ENCODE measurements at regions not wholly inside any gene's neighbourhood (a gene's known extent, or its start where the extent isn't known, plus 50 kb on each side); places are given as distances from the start of the nearest gene placed in this dataset.
A peak's percentile ranks its signal among the peaks of the same experiment; 100 is the strongest.

DNA sequence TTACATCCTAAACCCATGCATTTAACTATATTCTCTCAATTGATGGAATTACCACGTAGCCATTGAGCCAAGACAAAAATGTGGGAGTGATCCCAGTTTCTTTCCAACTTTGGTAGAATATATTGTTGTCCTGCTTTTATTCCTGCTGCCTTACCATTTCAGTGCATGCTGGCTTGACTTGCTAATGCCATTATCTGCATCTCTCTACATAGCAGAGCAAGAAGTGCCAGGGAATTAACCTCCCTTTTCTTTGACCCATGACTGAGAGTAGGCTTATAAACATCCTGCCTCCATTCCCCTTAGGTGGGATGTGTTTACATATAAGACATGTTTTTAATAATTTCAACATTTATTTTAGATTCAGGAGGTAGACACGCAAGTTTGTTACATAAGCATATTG lies 1153.4 kb downstream of the IGSF11 start:
- H3K4me1 ChIP-seq (ENCODE audit: low read length), result peaks cover 42% of the 10 kb centered on the region
- TF ChIP-seq EZH2phosphoT487 (IDR thresholded peaks at IDR 0.05; ENCODE audit: low read length), result no peak
- TF ChIP-seq, protein P1, sequence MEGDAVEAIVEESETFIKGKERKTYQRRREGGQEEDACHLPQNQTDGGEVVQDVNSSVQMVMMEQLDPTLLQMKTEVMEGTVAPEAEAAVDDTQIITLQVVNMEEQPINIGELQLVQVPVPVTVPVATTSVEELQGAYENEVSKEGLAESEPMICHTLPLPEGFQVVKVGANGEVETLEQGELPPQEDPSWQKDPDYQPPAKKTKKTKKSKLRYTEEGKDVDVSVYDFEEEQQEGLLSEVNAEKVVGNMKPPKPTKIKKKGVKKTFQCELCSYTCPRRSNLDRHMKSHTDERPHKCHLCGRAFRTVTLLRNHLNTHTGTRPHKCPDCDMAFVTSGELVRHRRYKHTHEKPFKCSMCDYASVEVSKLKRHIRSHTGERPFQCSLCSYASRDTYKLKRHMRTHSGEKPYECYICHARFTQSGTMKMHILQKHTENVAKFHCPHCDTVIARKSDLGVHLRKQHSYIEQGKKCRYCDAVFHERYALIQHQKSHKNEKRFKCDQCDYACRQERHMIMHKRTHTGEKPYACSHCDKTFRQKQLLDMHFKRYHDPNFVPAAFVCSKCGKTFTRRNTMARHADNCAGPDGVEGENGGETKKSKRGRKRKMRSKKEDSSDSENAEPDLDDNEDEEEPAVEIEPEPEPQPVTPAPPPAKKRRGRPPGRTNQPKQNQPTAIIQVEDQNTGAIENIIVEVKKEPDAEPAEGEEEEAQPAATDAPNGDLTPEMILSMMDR (IDR thresholded peaks at IDR 0.05; ENCODE audit: low read length), result no peak
- TF ChIP-seq EZH2 (optimal IDR thresholded peaks at IDR 0.05; ENCODE audit: low read depth, low read length), result no peak
- no peaks in the 10 kb centered on the region for H3K27me3 ChIP-seq (replicated peaks; ENCODE audit: insufficient read depth, low read length)
- no peak overlapping the region for H3K4me3 ChIP-seq (ENCODE audit: low read length)
- no peak for DNase-seq
- no peaks in the 10 kb centered on the region for H3K36me3 ChIP-seq (replicated peaks; ENCODE audit: insufficient read depth, low read length)
- H3K9me3 ChIP-seq (replicated peaks; ENCODE audit: insufficient read depth, low read length), result no peaks in the 10 kb centered on the region
- H3K9me2 ChIP-seq (replicated peaks; ENCODE audit: insufficient read depth, low read length), result no peaks in the 10 kb centered on the region
- no peak overlapping the region for H3K27ac ChIP-seq (ENCODE audit: low read length)
- H3K4me2 ChIP-seq (ENCODE audit: low read depth, low read length), result no peak overlapping the region
- peaks cover 7% of the 10 kb centered on the region; the same call in 1 of the 2 replicates for H3F3A ChIP-seq (ENCODE audit: insufficient read depth, low read length)
- H3K79me2 ChIP-seq (ENCODE audit: low read length), result no peaks in the 10 kb centered on the region
- no peak overlapping the region for H3K9ac ChIP-seq (ENCODE audit: low read length)
- no peak overlapping the region for H2AFZ ChIP-seq (ENCODE audit: low read length)
- no peaks in the 10 kb centered on the region for H4K20me1 ChIP-seq (ENCODE audit: insufficient read depth, low read length)

DNA sequence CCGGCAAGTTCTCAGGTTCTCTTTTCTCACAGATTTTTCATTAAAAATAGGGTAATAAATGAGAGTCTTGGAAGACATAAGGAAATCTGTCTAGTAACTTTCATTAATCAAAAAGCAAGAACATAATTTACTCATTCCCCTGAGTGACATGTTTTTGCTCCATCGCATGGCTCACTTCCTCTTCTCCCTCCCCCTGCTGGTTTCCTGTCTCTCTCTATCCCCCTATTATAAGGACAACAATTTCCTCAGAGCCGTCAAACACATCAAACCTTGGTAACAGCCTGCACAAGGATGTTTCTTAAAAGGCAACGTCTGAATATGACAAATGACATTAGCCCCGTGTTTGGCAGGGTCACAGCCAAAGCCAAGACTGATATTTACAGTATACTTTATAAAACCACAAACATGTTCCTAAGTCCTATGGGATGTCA lies 1149.6 kb downstream of the IGSF11 start:
- H3K9me3 ChIP-seq (replicated peaks; ENCODE audit: insufficient read depth, low read length), result no peaks in the 10 kb centered on the region
- H3K9me2 ChIP-seq (replicated peaks; ENCODE audit: insufficient read depth, low read length), result no peaks in the 10 kb centered on the region
- H3K27me3 ChIP-seq (replicated peaks; ENCODE audit: insufficient read depth, low read length), result no peaks in the 10 kb centered on the region
- no peak for DNase-seq
- TF ChIP-seq, protein P1 (IDR thresholded peaks at IDR 0.05; ENCODE audit: low read length), result no peak
- TF ChIP-seq EZH2phosphoT487 (IDR thresholded peaks at IDR 0.05; ENCODE audit: low read length) (no peak), EZH2 (optimal IDR thresholded peaks at IDR 0.05; ENCODE audit: low read depth, low read length) (no peak)
- peaks cover 7% of the 10 kb centered on the region; the same call in 1 of the 2 replicates for H3F3A ChIP-seq (ENCODE audit: insufficient read depth, low read length)
- peaks cover 32% of the 10 kb centered on the region for H3K4me1 ChIP-seq (ENCODE audit: low read length)
- H3K4me2 ChIP-seq (ENCODE audit: low read depth, low read length), result peak overlapping the region; percentile 65
- H3K79me2 ChIP-seq (ENCODE audit: low read length), result no peaks in the 10 kb centered on the region
- H3K4me3 ChIP-seq (ENCODE audit: low read length), result peak overlapping the region; percentile 15; the same call in 1 of the 2 replicates
- H4K20me1 ChIP-seq (ENCODE audit: insufficient read depth, low read length), result no peaks in the 10 kb centered on the region
- H3K9ac ChIP-seq (ENCODE audit: low read length), result no peak overlapping the region
- peak overlapping the region; percentile 46 for H2AFZ ChIP-seq (ENCODE audit: low read length)
- peak overlapping the region; percentile 43; the same call in 1 of the 2 replicates for H3K27ac ChIP-seq (ENCODE audit: low read length)
- no peaks in the 10 kb centered on the region for H3K36me3 ChIP-seq (replicated peaks; ENCODE audit: insufficient read depth, low read length)

DNA sequence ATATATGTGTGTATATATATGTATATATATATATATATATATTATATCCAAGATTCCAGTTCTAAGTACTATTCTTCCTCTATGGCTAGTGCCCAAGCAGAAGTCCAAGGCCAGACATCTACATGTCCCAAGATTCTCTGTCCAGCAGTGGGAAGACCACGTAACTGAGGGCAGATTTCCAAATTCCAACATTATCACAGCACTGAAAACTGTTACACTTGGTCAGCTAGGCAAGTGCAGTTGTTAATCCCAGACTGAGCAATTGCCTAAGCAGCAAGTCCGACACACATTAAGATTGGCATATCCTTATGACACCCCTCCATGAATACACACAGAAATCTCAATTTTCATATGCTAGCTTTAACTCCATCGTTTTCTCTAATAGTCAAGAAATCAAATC lies 1148.5 kb downstream of the IGSF11 start:
- H3K36me3 ChIP-seq (replicated peaks; ENCODE audit: insufficient read depth, low read length), result no peaks in the 10 kb centered on the region
- H3K4me2 ChIP-seq (ENCODE audit: low read depth, low read length), result no peak overlapping the region
- H3K27me3 ChIP-seq (replicated peaks; ENCODE audit: insufficient read depth, low read length), result no peaks in the 10 kb centered on the region
- no peaks in the 10 kb centered on the region for H3K79me2 ChIP-seq (ENCODE audit: low read length)
- peaks cover 21% of the 10 kb centered on the region for H3K4me1 ChIP-seq (ENCODE audit: low read length)
- no peak overlapping the region for H3K27ac ChIP-seq (ENCODE audit: low read length)
- H3K4me3 ChIP-seq (ENCODE audit: low read length), result no peak overlapping the region
- no peak for DNase-seq
- H3K9me3 ChIP-seq (replicated peaks; ENCODE audit: insufficient read depth, low read length), result no peaks in the 10 kb centered on the region
- no peaks in the 10 kb centered on the region for H3K9me2 ChIP-seq (replicated peaks; ENCODE audit: insufficient read depth, low read length)
- TF ChIP-seq, protein P1 (IDR thresholded peaks at IDR 0.05; ENCODE audit: low read length), result no peak
- no peak for TF ChIP-seq EZH2phosphoT487 (IDR thresholded peaks at IDR 0.05; ENCODE audit: low read length)
- no peak for TF ChIP-seq EZH2 (optimal IDR thresholded peaks at IDR 0.05; ENCODE audit: low read depth, low read length)
- H3K9ac ChIP-seq (ENCODE audit: low read length), result no peak overlapping the region
- H2AFZ ChIP-seq (ENCODE audit: low read length), result no peak overlapping the region
- H3F3A ChIP-seq (ENCODE audit: insufficient read depth, low read length), result peaks cover 7% of the 10 kb centered on the region; the same call in 1 of the 2 replicates
- H4K20me1 ChIP-seq (ENCODE audit: insufficient read depth, low read length), result no peaks in the 10 kb centered on the region

All from MM.1S (cell line).